GM12892 (cell line): ENCODE measurements at regions not wholly inside any gene's neighbourhood (a gene's known extent, or its start where the extent isn't known, plus 50 kb on each side); places are given as distances from the start of the nearest gene placed in this dataset.

ENCODE experiments used
- POLR2A ChIP-seq: IDR thresholded peaks from 2 replicates; pipeline ENCODE4 v1.6.1; 2011; ENCODE audit warnings: low read depth, low read length, control low read depth
- TAF1 ChIP-seq: IDR thresholded peaks from 2 replicates; pipeline ENCODE4 v1.6.1; 2011; ENCODE audit warnings: low read depth, mild to moderate bottlenecking, control low read depth, low read length, borderline replicate concordance

DNA sequence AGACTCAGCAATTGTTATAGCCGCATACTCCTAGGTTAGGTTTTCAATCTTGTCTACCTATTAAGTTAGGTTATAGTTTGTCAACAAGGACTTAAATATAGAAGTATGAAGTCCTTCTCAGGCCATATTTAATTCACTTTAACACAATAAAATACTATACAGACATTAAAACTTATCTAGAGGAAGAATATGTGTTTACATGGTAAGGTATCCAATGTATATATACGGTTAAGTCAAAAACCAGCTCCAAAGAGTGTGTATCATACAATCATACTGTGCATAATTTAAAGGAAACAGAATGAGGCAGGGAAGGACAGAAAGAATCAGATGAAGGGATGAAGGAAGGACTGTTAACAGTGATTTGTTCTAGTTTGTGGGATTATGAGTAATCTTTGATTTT is 79.5 kb upstream of the LANCL2 start:
- TF ChIP-seq TAF1 (no peak), POLR2A (no peak)
